ENCODE measurements at regions not wholly inside any gene's neighbourhood (a gene's known extent, or its start where the extent isn't known, plus 50 kb on each side); places are given as distances from the start of the nearest gene placed in this dataset.

DNA sequence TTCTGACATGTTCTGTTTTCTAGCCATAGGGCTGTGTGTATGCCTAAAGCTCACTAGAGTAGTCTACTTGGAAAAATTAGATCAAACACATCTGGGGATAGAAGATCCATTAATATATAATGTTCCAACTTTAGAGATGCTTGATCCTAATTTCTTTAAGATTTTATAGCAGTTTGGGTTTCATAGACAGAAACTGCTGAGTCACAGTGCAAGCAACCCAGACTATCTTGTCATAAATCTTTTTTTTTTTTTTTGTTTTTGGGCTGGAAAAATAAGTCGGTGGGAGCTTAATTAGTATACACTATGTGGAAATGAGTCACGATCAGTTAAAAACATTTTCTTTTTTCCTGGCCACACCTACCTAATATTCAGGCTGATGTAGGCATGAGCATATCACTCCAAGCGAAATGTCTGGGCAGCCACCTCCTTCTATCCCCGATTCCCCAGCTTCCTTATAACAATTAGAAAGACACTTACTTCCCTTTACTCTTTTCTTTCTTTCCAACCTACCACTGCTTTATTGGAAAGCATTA, 58.2 kb upstream of the CASK start:
- TF ChIP-seq, protein P1, sequence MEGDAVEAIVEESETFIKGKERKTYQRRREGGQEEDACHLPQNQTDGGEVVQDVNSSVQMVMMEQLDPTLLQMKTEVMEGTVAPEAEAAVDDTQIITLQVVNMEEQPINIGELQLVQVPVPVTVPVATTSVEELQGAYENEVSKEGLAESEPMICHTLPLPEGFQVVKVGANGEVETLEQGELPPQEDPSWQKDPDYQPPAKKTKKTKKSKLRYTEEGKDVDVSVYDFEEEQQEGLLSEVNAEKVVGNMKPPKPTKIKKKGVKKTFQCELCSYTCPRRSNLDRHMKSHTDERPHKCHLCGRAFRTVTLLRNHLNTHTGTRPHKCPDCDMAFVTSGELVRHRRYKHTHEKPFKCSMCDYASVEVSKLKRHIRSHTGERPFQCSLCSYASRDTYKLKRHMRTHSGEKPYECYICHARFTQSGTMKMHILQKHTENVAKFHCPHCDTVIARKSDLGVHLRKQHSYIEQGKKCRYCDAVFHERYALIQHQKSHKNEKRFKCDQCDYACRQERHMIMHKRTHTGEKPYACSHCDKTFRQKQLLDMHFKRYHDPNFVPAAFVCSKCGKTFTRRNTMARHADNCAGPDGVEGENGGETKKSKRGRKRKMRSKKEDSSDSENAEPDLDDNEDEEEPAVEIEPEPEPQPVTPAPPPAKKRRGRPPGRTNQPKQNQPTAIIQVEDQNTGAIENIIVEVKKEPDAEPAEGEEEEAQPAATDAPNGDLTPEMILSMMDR (IDR thresholded peaks at IDR 0.05): no peak
- no peak for TF ChIP-seq POLR2A (IDR thresholded peaks at IDR 0.05)
